Tibial nerve (tissue), 4 donors: ENCODE measurements at regions not wholly inside any gene's neighbourhood (a gene's known extent, or its start where the extent isn't known, plus 50 kb on each side); places are given as distances from the start of the nearest gene placed in this dataset.

Source experiments
- EP300 ChIP-seq, 2 donors: sonication (generic); formaldehyde crosslinking; IDR thresholded peaks; one replicate each; pipeline ENCODE4 v1.6.1; 2017; ENCODE audit warnings: antibody characterized with exemption in 2 of 2, mild to moderate bottlenecking in 1 of 2
- POLR2A ChIP-seq, 2 donors: fragments of 450-650 bp; IDR thresholded peaks; one replicate each; pipeline ENCODE4 v1.6.1; 2017; ENCODE audit warnings: antibody characterized with exemption in 2 of 2, mild to moderate bottlenecking in 2 of 2, moderate library complexity in 2 of 2
- TF ChIP-seq, protein P1 (sequence below), 5 experiments: fragments of 200-600 bp in 3 of 5; fragments of 450-650 bp in 2 of 5; sonication (generic) in 3 of 5; IDR thresholded peaks; one replicate each; pipeline ENCODE4 v1.5.1; 2016 to 2019; ENCODE audit warnings: antibody characterized with exemption in 5 of 5, mild to moderate bottlenecking in 3 of 5, moderate library complexity in 2 of 5

DNA sequence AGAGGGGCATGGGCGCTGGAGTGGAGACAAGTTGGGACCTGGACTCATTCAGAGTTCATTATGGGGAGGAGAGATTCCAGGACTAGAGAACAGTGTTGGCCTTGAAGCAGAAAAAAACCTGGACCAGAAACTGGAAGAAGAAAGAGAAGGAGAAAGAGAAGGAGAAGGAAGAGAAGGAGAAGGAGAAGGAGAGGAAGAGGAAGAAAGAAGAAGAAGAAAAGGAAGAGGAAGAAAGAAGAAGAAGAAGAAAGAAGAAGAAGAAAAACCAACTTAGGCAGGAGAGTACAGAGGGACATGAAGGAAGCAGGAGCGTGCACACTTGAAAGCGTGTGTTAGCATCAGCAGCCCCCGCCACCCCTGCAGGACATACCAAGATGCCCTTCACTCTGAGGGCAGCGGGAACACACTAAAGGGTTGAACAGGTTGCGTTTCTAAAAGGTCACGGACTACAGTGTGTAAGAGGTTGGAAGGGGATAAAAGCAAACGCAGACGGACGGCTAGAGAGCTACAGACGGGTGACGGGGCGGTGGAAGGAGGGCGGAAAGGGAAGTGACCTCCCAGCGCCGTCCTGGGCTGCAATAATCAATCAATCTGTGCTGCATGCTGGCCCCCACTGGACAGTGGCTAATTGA lies 95.3 kb downstream of the SEC61G start:
- TF ChIP-seq POLR2A (IDR thresholded peaks at IDR 0.05) (no peak), EP300 (IDR thresholded peaks at IDR 0.05) (no peak)
- TF ChIP-seq, protein P1, sequence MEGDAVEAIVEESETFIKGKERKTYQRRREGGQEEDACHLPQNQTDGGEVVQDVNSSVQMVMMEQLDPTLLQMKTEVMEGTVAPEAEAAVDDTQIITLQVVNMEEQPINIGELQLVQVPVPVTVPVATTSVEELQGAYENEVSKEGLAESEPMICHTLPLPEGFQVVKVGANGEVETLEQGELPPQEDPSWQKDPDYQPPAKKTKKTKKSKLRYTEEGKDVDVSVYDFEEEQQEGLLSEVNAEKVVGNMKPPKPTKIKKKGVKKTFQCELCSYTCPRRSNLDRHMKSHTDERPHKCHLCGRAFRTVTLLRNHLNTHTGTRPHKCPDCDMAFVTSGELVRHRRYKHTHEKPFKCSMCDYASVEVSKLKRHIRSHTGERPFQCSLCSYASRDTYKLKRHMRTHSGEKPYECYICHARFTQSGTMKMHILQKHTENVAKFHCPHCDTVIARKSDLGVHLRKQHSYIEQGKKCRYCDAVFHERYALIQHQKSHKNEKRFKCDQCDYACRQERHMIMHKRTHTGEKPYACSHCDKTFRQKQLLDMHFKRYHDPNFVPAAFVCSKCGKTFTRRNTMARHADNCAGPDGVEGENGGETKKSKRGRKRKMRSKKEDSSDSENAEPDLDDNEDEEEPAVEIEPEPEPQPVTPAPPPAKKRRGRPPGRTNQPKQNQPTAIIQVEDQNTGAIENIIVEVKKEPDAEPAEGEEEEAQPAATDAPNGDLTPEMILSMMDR (IDR thresholded peaks at IDR 0.05), result no peak
